ENCODE measurements at regions not wholly inside any gene's neighbourhood (a gene's known extent, or its start where the extent isn't known, plus 50 kb on each side); places are given as distances from the start of the nearest gene placed in this dataset.

DNA sequence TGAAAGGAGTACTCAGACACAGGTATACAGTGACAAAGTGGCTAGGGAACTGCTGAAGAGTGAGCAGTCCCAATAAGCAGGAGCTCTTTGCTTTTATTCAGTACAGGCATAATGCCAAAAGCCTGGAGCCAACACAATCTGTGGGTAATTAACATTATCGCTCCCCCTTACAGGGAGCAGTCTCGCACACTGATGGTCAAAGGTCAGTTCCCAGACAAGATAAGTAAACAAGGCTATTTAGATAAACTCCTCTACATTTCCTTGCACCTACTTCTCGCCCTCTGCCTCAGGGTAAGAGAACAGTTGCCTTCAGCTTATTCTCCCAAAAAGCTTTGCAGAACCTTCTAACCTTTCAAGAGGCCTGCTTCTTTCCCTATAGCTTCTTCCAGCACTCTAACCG, 73.9 kb upstream of the TAF9B start:
- no peak for DNase-seq (ENCODE audit: low read depth)

DNA sequence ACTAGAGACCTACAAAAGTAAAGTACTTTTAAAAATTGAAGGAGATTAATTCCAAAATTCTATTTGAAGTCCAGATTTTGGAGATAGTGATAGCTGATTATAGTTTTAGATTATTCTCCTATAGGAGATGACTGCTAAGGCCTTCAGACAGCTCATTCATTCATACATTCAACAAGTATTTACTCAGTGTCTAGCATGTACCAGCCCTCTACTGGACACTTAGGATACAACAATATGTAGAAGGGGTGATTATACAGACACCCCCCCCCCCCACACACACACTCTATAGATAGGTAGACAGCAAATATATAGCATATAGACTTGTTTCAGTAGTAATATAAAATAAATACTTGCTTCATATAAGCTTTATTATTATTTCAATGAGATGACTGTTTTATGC, 60.4 kb upstream of the TAF9B start:
- DNase-seq (ENCODE audit: low read depth) = peak; percentile 12
